OCI-LY7 (cell line): ENCODE measurements at regions not wholly inside any gene's neighbourhood (a gene's known extent, or its start where the extent isn't known, plus 50 kb on each side); places are given as distances from the start of the nearest gene placed in this dataset.

Experiments used
- BruUV-seq: library from RNA; stranded (reverse); fragments of 400-500 nt; replicated peaks from 2 replicates; lab custom pipeline; 2021; lab: Mats Ljungman, UMichigan
- CTCF ChIA-PET: fragments of 300-600 bp; sonication (Branson Sonifier 250); formaldehyde crosslinking; loops from one replicate; lab custom pipeline; 2022; ENCODE audit warnings: antibody characterized with exemption; ENCODE audit not compliant: unreplicated experiment; lab: Charles Lee
- POLR2A ChIA-PET: fragments of 300-600 bp; sonication (Branson Sonifier 250); formaldehyde crosslinking; loops from one replicate; lab custom pipeline; 2022; ENCODE audit warnings: antibody characterized with exemption; lab: Charles Lee
- DNase-seq: peaks from one replicate; pipeline ENCODE4 v3.0.0-alpha.2; 2015; ENCODE audit warnings: low spot score
- H2AFZ ChIP-seq: fragments of 200-600 bp; sonication (generic), shearing (Covaris generic); 2 replicates; pipeline ENCODE4 v1.6.1; 2014; ENCODE audit warnings: mild to moderate bottlenecking, antibody characterized with exemption, low read length, moderate library complexity
- H3K27ac ChIP-seq: fragments of 200-600 bp; sonication (generic); 2 replicates; pipeline ENCODE4 v1.5.1; 2014; ENCODE audit warnings: mixed run types, low read depth, mild to moderate bottlenecking, moderate library complexity, low read length, inconsistent platforms; ENCODE audit not compliant: poor library complexity, severe bottlenecking
- H3K36me3 ChIP-seq: fragments of 200-600 bp; sonication (generic); 2 replicates; pipeline ENCODE4 v1.6.1; 2014; ENCODE audit warnings: mild to moderate bottlenecking, antibody characterized with exemption, low read length, moderate library complexity, mixed read lengths; ENCODE audit not compliant: insufficient read depth
- H3K4me1 ChIP-seq: fragments of 200-600 bp; sonication (generic); 2 replicates; pipeline ENCODE4 v1.5.1; 2014; ENCODE audit warnings: mild to moderate bottlenecking, low read length; ENCODE audit not compliant: insufficient read depth, poor library complexity, severe bottlenecking
- H3K4me2 ChIP-seq: fragments of 200-600 bp; sonication (generic); 2 replicates; pipeline ENCODE4 v1.6.1; 2014; ENCODE audit warnings: mild to moderate bottlenecking, low read length
- H3K4me3 ChIP-seq: fragments of 200-600 bp; sonication (generic); 2 replicates; pipeline ENCODE4 v1.5.1; 2014; ENCODE audit warnings: mild to moderate bottlenecking, low read depth, low read length; ENCODE audit not compliant: poor library complexity, severe bottlenecking
- H3K79me2 ChIP-seq: fragments of 200-600 bp; sonication (generic); 2 replicates; pipeline ENCODE4 v1.6.1; 2016; ENCODE audit warnings: low read depth, mild to moderate bottlenecking, low read length, moderate library complexity, mixed read lengths; ENCODE audit not compliant: insufficient read depth
- H3K9me2 ChIP-seq: fragments of 200-600 bp; sonication (generic); 2 replicates; pipeline ENCODE4 v1.6.1; 2016; ENCODE audit warnings: mild to moderate bottlenecking, low read length, mixed read lengths; ENCODE audit not compliant: insufficient read depth
- H3K9me3 ChIP-seq: fragments of 200-600 bp; sonication (generic); 2 replicates; pipeline ENCODE4 v1.6.1; 2014; ENCODE audit warnings: mild to moderate bottlenecking, mixed run types, low read length, mixed read lengths
- H4K20me1 ChIP-seq: fragments of 200-600 bp; sonication (generic); 2 replicates; pipeline ENCODE4 v1.6.1; 2014; ENCODE audit warnings: mild to moderate bottlenecking, antibody characterized with exemption, low read length, moderate library complexity, mixed read lengths; ENCODE audit not compliant: insufficient read depth
- CTCF ChIP-seq: fragments of 200-600 bp; sonication (generic); conservative IDR thresholded peaks from 2 replicates; pipeline ENCODE4 v1.5.1; 2014; ENCODE audit warnings: mild to moderate bottlenecking, antibody characterized with exemption, low read length, moderate library complexity, mixed read lengths
- EZH2phosphoT487 ChIP-seq: fragments of 200-600 bp; sonication (generic); IDR thresholded peaks from 2 replicates; pipeline ENCODE4 v1.6.1; 2018; ENCODE audit warnings: low read depth, borderline replicate concordance, mild to moderate bottlenecking, mixed run types, antibody characterized with exemption, low read length, moderate library complexity, mixed read lengths
- intact Hi-C: fragments of 100-400 bp; cut with micrococcal nuclease; formaldehyde crosslinking; loops from one replicate; pipeline ENCODE4 v1.10.0; 2022; ENCODE audit not compliant: unreplicated experiment

- Histone ChIP-seq H3K4me2 (no peak overlapping the region), H4K20me1 (no peaks in the 10 kb centered on the region), H3K4me3 (no peak overlapping the region), H3K9me3 (no peaks in the 10 kb centered on the region), H3K27ac (no peak overlapping the region), H3K36me3 (no peaks in the 10 kb centered on the region), H3K79me2 (no peaks in the 10 kb centered on the region), H2AFZ (no peak overlapping the region), H3K9me2 (no peaks in the 10 kb centered on the region), H3K4me1 (no peaks in the 10 kb centered on the region)
- intact Hi-C loops, result no loop called here
- no peak for TF ChIP-seq CTCF
- no TSS peak for BruUV-seq
- no peak for DNase-seq
- ChIA-PET CTCF (interaction anchor here (0.5 kb wide), 1 partner anchor 112 kb away, joined by 5 read pairs; no protein-coding TSS in a partner anchor), POLR2A (no interaction called here)
Measured at GRCh38 chr20:24241466-24241865, 228.0 kb upstream of the SYNDIG1 start.

DNA sequence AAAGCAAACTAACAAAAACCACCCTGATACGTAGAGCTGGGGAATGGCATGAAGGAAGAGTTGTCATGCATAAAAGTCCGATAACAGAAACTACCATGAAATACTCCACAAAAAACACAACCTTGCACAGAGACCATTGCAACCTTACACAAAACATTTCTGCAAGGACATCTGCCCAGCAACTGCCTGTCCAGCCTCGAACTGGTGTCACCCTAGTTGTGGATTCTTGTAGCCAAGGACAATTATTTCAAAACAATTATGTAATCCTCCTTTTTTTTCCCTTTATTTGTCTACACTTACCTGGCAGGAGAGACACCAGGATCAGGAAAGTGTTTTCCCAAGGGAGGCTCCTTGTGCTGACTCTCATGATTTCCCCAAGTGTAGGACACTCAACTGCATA, 232.5 kb upstream of the SYNDIG1 start:
- no peak for TF ChIP-seq CTCF
- no peak for TF ChIP-seq EZH2phosphoT487
- BruUV-seq, result no TSS peak
- H3K4me2 ChIP-seq, result no peak overlapping the region
- no peak overlapping the region for H3K27ac ChIP-seq
- no peaks in the 10 kb centered on the region for H3K4me1 ChIP-seq
- H3K9me2 ChIP-seq, result no peaks in the 10 kb centered on the region
- no peaks in the 10 kb centered on the region for H3K79me2 ChIP-seq
- no peaks in the 10 kb centered on the region for H3K36me3 ChIP-seq
- CTCF ChIA-PET, result no interaction called here
- no peak overlapping the region for H2AFZ ChIP-seq
- DNase-seq, result no peak
- H4K20me1 ChIP-seq, result no peaks in the 10 kb centered on the region
- POLR2A ChIA-PET, result no interaction called here
- no peaks in the 10 kb centered on the region for H3K9me3 ChIP-seq
- intact Hi-C loops, result no loop called here
- H3K4me3 ChIP-seq, result no peak overlapping the region

GRCh38 chr20:24236201-24236600, 233.2 kb upstream of the SYNDIG1 start:
- ChIA-PET POLR2A (no interaction called here), CTCF (no interaction called here)
- no peak overlapping the region for H2AFZ ChIP-seq
- no peak overlapping the region for H3K4me2 ChIP-seq
- TF ChIP-seq CTCF (no peak), EZH2phosphoT487 (no peak)
- no peaks in the 10 kb centered on the region for H3K36me3 ChIP-seq
- H3K4me1 ChIP-seq, result no peaks in the 10 kb centered on the region
- no peak for DNase-seq
- no peaks in the 10 kb centered on the region for H3K9me3 ChIP-seq
- intact Hi-C loops, result no loop called here
- H3K27ac ChIP-seq, result no peak overlapping the region
- no peaks in the 10 kb centered on the region for H3K9me2 ChIP-seq
- no peaks in the 10 kb centered on the region for H3K79me2 ChIP-seq
- no TSS peak for BruUV-seq
- H4K20me1 ChIP-seq, result no peaks in the 10 kb centered on the region
- H3K4me3 ChIP-seq, result no peak overlapping the region
